ENCODE measurements at regions not wholly inside any gene's neighbourhood (a gene's known extent, or its start where the extent isn't known, plus 50 kb on each side); places are given as distances from the start of the nearest gene placed in this dataset.

GRCh38 chr12:13362260-13362841 is 165.8 kb downstream of the EMP1 start:
- no peak overlapping the region for H3K4me3 ChIP-seq (ENCODE audit: low read length)
- DNase-seq (ENCODE audit: low read depth), result peak; percentile 7
- TF ChIP-seq CTCF (conservative IDR thresholded peaks at IDR 0.05; ENCODE audit: low read depth, low read length), result peak; percentile 96

DNA sequence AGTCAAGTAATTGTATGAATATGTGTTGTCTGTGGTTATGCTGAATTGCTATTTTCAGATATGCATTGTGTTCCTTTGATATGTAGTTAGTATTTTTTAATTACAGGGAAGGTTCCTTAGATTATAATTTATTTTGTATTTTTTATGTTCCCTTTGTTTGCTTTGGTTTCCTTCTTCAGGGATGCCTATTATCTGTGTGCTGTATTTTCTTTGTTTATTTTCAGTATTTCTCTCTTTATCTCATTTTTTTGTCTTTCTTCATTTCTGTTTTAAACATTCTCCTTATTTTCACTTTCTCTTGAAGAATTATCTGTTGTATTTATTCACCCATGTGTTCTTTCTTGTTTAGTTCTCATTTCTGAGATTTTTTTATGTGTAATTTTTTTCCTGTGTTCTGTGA is 163.1 kb downstream of the EMP1 start:
- TF ChIP-seq CTCF (conservative IDR thresholded peaks at IDR 0.05; ENCODE audit: low read depth, low read length), result no peak
- DNase-seq (ENCODE audit: low read depth), result no peak
- no peak overlapping the region for H3K4me3 ChIP-seq (ENCODE audit: low read length)

- TF ChIP-seq CTCF (conservative IDR thresholded peaks at IDR 0.05; ENCODE audit: low read depth, low read length), result no peak
- H3K4me3 ChIP-seq (ENCODE audit: low read length), result no peak overlapping the region
- no peak for DNase-seq (ENCODE audit: low read depth)
Measured at GRCh38 chr12:13358391-13358905, 161.9 kb downstream of the EMP1 start.

- H3K4me3 ChIP-seq (ENCODE audit: low read length), result no peak overlapping the region
- DNase-seq (ENCODE audit: low read depth), result no peak
Measured at GRCh38 chr12:13350946-13351345, 154.4 kb downstream of the EMP1 start.

GRCh38 chr12:13350381-13350780 is 153.9 kb downstream of the EMP1 start:
- no peak overlapping the region for H3K4me3 ChIP-seq (ENCODE audit: low read length)
- DNase-seq (ENCODE audit: low read depth), result no peak
- no peak for TF ChIP-seq CTCF (conservative IDR thresholded peaks at IDR 0.05; ENCODE audit: low read depth, low read length)

More at GRCh38 chr12:13350946-13351345, 154.4 kb downstream of the EMP1 start:
- no peak for TF ChIP-seq CTCF (conservative IDR thresholded peaks at IDR 0.05; ENCODE audit: low read depth, low read length)

GRCh38 chr12:13348464-13348863 is 151.9 kb downstream of the EMP1 start:
- DNase-seq (ENCODE audit: low read depth), result no peak
- TF ChIP-seq CTCF (conservative IDR thresholded peaks at IDR 0.05; ENCODE audit: low read depth, low read length), result no peak
- H3K4me3 ChIP-seq (ENCODE audit: low read length), result no peak overlapping the region
